HL-60/S4 treated with phorbol 12-myristate 13-acetate at 8.2 ng/mL for 4 days and 3 days (cell line): ENCODE measurements at regions not wholly inside any gene's neighbourhood (a gene's known extent, or its start where the extent isn't known, plus 50 kb on each side); places are given as distances from the start of the nearest gene placed in this dataset.
"Not testable (repeated sequence)": the region's sequence is repeated elsewhere in the genome, so short reads cannot be mapped to it uniquely, and the experiment has no call there.

Experiments
- in situ Hi-C: fragments of 300-500 bp; cut with MboI; formaldehyde crosslinking; loops from 2 replicates; pipeline ENCODE4 v1.15.0; 2022; ENCODE audit warnings: low sequenced_read_pairs

DNA sequence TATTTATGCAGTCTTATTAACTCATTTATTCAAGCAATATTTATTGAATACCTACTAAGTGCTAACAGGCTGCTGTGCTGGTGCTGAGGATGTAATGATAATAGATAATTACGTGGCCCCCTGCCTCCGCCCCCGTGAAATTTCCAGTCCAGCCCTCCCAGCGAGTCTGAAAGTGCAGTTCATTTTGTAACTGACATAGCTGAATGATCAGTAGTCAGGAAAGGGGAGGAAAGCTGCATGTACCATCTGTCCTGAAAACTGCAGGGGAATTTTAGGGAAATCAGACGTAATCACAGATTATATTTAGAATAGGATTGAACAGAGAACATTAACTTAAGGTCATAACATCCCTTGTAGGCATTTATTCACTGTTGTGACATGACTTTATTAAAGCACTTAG is 736.8 kb downstream of the MCTP2 start:
- in situ Hi-C loops: no loop called here

DNA sequence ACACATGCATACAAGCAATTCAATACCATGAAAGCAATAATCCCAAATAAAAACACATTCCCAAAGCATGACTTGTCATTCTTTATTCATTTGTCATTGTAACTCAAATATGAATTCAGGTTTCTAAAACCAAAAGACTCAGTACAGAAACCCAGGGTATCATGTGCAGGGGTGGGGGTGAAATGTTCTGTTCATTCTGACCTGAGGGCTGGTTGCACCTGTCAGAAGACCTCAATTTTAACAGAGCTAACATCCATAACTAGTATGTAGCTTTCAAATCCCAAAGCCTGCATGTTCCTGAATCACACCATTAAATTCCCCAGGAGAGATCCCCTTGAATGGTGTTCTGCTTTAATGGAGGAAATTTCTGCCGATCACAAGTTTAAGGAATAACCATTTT is 738.7 kb downstream of the MCTP2 start:
- in situ Hi-C loops: no loop called here

DNA sequence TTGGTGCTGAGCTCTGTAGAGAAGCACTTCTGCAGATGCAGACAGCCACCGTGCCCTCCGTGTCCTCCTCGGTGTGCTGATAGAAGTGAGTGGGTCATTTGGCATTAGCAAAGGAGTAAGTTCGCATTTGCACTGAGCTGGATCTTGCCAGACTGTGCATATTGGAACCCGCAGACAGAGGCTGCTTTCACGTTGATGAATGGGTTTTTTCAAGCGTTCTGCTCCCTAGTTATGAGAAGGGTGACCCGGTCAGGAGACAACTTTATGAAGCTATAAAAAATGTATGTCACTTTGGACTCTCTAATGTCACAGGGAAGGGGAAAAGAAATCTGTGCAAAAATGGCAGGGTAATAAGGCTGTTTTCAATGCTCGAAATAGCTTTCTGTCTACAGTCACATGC is 739.4 kb downstream of the MCTP2 start:
- in situ Hi-C loops: no loop called here

DNA sequence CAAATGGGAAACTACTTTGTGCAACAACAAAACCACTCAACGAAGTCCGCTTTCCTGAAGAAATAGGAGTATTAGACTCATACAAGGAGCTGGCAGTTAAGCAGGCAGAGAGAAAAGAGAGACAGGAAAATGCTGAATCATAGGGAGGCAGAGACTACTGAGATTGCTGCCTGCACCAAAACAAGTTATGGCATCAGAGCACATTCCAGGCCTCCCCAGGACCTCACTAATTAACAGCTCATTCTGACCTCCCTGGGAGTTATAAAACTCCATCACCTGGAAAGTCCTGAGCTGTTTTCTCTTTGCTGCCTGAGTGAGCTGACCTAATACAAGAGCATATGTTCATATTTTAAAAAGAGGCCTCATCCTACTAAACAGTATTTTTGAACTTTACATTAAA is 741.0 kb downstream of the MCTP2 start:
- in situ Hi-C loops: no loop called here

DNA sequence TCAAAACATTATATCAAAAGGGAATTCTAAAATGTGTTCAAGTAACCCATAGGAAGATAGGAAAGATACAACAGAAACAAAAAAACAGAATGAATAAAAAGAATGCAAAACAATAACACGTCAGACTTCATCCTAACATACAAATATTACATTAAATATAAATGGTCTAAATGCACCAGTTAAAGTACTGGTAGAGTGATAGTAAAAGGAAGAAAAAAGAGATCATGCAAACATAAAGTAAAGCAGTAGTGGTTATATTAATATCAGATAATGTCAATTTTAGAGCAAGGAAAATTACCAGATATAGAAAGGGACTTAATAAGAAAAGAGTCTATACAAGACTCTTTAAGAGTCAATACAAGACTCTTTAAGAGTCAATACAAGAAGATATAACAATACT is 755.7 kb downstream of the MCTP2 start:
- in situ Hi-C loops: no loop called here

DNA sequence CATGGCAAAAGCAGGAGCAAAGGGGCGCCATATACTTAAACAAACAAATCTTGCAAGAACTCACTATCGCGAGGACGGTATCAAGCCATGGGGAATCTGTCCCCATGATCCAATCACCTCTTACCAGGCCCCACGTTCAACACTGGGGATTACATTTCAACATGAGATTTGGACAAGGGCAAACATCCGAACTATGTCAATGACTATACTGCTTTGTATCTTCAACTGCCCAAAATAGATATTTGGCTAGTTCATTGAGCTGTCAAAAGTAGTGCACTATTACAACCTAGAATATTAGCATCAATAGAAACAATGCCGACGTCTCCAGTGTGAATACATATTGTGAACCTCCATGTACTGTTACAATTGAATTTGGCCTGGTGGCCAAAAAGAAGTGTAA is 760.4 kb downstream of the MCTP2 start:
- in situ Hi-C loops: no loop called here

DNA sequence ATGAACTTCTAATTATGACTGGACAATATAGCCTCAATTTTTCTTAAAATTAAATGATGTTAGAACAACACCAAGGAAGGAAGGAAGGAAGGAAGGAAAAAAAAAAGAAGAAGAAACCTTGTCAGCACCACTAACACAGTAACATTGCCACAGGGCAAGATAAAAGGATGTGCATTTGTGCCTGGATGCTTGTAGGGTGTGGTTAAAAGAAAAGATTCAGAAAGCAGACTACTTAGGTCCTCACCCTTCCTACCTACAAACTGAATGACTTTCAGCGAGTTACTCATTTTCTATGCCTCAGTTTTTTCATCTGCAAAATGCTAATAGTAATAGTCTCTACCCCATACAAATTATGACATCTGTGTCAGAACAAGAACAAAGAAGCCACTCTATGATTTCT is 778.3 kb downstream of the MCTP2 start:
- in situ Hi-C loops: no loop called here

- in situ Hi-C loops: no loop called here
These were observed 782.0 kb downstream of the MCTP2 start for GRCh38 chr15:95013381-95013780.

GRCh38 chr15:95016511-95017229 is 785.3 kb downstream of the MCTP2 start:
- in situ Hi-C loops: no loop called here

GRCh38 chr15:95017666-95018328 is 786.4 kb downstream of the MCTP2 start:
- in situ Hi-C loops: no loop called here

DNA sequence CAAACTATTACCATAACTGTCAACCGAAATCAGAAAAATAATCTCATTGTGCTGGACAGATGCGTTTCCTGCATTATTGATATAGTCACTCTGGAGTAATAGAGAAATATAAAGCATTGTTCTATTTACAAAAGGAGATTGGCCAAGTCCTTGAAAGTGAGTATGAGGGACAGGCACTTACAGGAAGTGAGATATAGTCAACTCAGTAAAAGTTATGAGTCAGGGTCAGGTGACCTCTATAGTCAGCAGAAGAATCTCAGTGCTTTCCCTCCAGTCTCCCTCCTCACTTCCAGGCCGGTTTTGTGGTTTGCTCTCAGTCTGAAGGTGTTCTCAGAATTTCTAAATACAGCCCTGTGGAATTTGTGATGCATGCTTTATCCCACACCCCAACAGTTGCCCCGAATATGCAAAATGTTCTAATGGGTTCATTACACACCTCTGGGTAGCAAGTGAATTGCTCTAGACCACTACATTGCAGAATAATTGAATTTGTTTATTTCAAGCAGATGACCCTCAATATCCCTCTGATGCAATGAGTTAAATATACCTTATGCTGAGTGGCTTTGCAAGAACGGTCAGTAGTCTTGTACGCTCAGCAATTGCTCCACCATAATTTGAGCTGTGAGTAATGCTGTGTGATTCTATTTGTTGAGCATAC is 787.7 kb downstream of the MCTP2 start:
- in situ Hi-C loops: no loop called here

GRCh38 chr15:95019907-95020306 is 788.5 kb downstream of the MCTP2 start:
- in situ Hi-C loops: no loop called here

GRCh38 chr15:95021816-95022215 is 790.5 kb downstream of the MCTP2 start:
- in situ Hi-C loops: no loop called here

GRCh38 chr15:95024351-95024750 is 793.0 kb downstream of the MCTP2 start:
- in situ Hi-C loops: no loop called here

- in situ Hi-C loops: no loop called here
These were observed 794.8 kb downstream of the MCTP2 start for GRCh38 chr15:95025924-95026728.

DNA sequence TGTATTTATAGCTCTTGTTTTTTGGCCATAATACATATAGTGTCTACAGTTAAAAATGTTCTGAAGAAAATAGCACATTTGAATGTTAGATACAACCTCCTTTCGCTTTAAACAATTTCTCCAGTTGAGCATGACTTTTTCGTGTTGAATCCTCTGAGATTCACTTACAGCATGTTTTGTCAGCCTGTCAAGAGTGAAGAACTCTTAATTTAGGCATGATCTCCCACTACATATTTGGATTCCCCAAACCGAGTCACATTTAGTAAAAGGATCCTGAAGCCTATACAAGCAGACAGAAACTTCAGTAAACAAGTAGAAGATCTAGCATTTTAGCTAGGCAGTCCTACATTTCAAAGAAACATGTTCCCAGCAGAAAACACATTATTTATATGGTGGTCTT is 796.6 kb downstream of the MCTP2 start:
- in situ Hi-C loops: no loop called here

- in situ Hi-C loops: no loop called here
These were observed 800.8 kb downstream of the MCTP2 start for GRCh38 chr15:95032156-95032555.

GRCh38 chr15:95035106-95035505 is 803.7 kb downstream of the MCTP2 start:
- in situ Hi-C loops: no loop called here

- in situ Hi-C loops: no loop called here
These were observed 809.9 kb downstream of the MCTP2 start for GRCh38 chr15:95041297-95041696.

GRCh38 chr15:95043236-95043932 is 812.0 kb downstream of the MCTP2 start:
- in situ Hi-C loops: not testable (repeated sequence)

DNA sequence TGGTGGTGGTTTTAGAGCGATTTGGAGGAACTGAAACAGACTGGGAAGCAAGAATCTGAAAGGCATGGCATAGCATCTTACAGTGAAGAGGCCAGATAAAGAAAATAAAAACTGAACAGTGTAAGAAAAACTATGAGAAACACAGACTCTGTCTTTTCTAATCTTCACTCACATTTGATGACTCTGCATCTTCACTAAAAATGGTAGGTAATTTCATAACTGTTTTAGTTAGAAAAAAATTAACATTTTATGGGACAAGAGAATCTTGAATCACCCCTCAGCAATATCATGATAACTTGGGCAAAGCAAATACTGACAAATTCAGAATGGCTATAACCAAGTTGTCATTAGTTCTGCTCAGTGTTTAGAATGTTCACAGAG is 812.6 kb downstream of the MCTP2 start:
- in situ Hi-C loops: no loop called here
